ENCODE measurements at regions not wholly inside any gene's neighbourhood (a gene's known extent, or its start where the extent isn't known, plus 50 kb on each side); places are given as distances from the start of the nearest gene placed in this dataset.
A peak's percentile ranks its signal among the peaks of the same experiment; 100 is the strongest.
"Not testable (repeated sequence)": the region's sequence is repeated elsewhere in the genome, so short reads cannot be mapped to it uniquely, and the experiment has no call there.

GRCh38 chr3:34132069-34132692 lies 333.8 kb downstream of the PDCD6IP start:
- peak; percentile 21 for DNase-seq

- DNase-seq, result no peak
These were observed 341.1 kb downstream of the PDCD6IP start for GRCh38 chr3:34139566-34139965.

GRCh38 chr3:34140616-34141015 lies 342.2 kb downstream of the PDCD6IP start:
- peak; percentile 75 for DNase-seq

- DNase-seq, result no peak
These were observed 343.5 kb downstream of the PDCD6IP start for GRCh38 chr3:34141841-34142337.

GRCh38 chr3:34145796-34146195 lies 347.4 kb downstream of the PDCD6IP start:
- no peak for DNase-seq

- no peak for DNase-seq
These were observed 348.2 kb downstream of the PDCD6IP start for GRCh38 chr3:34146596-34146995.

GRCh38 chr3:34150992-34151391 lies 352.6 kb downstream of the PDCD6IP start:
- no peak for DNase-seq

- no peak for DNase-seq
These were observed 354.2 kb downstream of the PDCD6IP start for GRCh38 chr3:34152656-34153055.

GRCh38 chr3:34155108-34155507 lies 356.7 kb downstream of the PDCD6IP start:
- DNase-seq, result no peak

- no peak for DNase-seq
These were observed 357.2 kb downstream of the PDCD6IP start for GRCh38 chr3:34155666-34156065.

GRCh38 chr3:34157491-34157890 lies 359.1 kb downstream of the PDCD6IP start:
- DNase-seq, result no peak

- DNase-seq, result no peak
These were observed 361.4 kb downstream of the PDCD6IP start for GRCh38 chr3:34159613-34160420.

GRCh38 chr3:34169636-34170035 lies 371.2 kb downstream of the PDCD6IP start:
- not testable (repeated sequence) for DNase-seq

- DNase-seq, result no peak
These were observed 376.3 kb downstream of the PDCD6IP start for GRCh38 chr3:34174740-34175139.

- DNase-seq, result no peak
These were observed 377.3 kb downstream of the PDCD6IP start for GRCh38 chr3:34175636-34176176.

GRCh38 chr3:34176723-34177122 lies 378.3 kb downstream of the PDCD6IP start:
- DNase-seq, result no peak

- DNase-seq, result no peak
These were observed 380.0 kb downstream of the PDCD6IP start for GRCh38 chr3:34178415-34178814.

GRCh38 chr3:34179716-34180115 lies 381.3 kb downstream of the PDCD6IP start:
- DNase-seq, result no peak

- no peak for DNase-seq
These were observed 382.1 kb downstream of the PDCD6IP start for GRCh38 chr3:34180532-34180931.

GRCh38 chr3:34183114-34183513 lies 384.7 kb downstream of the PDCD6IP start:
- DNase-seq, result no peak

- DNase-seq, result no peak
These were observed 385.3 kb downstream of the PDCD6IP start for GRCh38 chr3:34183611-34184340.

- no peak for DNase-seq
These were observed 386.9 kb downstream of the PDCD6IP start for GRCh38 chr3:34185301-34185700.

- no peak for DNase-seq
These were observed 390.7 kb downstream of the PDCD6IP start for GRCh38 chr3:34189133-34189532.

All from inflammatory macrophage treated with lipopolysaccharide for 4 hours (primary cell).